OCI-LY7 (cell line): ENCODE measurements at regions not wholly inside any gene's neighbourhood (a gene's known extent, or its start where the extent isn't known, plus 50 kb on each side); places are given as distances from the start of the nearest gene placed in this dataset.

ENCODE experiments used
- EZH2phosphoT487 ChIP-seq: fragments of 200-600 bp; sonication (generic); IDR thresholded peaks from 2 replicates; pipeline ENCODE4 v1.6.1; 2018; ENCODE audit warnings: low read depth, borderline replicate concordance, mild to moderate bottlenecking, mixed run types, antibody characterized with exemption, low read length, moderate library complexity, mixed read lengths
- TF ChIP-seq, protein P1 (sequence below): fragments of 200-600 bp; sonication (generic); conservative IDR thresholded peaks from 2 replicates; pipeline ENCODE4 v1.5.1; 2014; ENCODE audit warnings: mild to moderate bottlenecking, antibody characterized with exemption, low read length, moderate library complexity, mixed read lengths

DNA sequence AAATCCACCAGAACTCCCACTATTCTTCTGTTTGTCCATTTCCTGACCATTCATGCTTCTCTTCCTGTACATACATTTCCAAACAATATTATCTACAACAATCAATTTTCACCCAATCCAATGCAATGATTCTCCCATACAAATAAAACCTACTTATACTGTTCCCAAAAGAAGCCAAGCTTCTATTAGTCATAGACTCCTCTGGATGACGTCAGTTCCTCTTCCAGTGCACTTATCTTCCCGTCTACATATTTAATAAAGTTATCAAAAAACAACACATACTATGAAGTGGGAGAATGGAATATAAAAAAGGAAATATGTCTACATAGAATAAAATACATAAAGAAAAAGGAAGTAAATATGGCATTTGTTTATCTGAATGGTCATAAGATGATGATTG lies 165.4 kb downstream of the FOXG1 start:
- TF ChIP-seq, protein P1, sequence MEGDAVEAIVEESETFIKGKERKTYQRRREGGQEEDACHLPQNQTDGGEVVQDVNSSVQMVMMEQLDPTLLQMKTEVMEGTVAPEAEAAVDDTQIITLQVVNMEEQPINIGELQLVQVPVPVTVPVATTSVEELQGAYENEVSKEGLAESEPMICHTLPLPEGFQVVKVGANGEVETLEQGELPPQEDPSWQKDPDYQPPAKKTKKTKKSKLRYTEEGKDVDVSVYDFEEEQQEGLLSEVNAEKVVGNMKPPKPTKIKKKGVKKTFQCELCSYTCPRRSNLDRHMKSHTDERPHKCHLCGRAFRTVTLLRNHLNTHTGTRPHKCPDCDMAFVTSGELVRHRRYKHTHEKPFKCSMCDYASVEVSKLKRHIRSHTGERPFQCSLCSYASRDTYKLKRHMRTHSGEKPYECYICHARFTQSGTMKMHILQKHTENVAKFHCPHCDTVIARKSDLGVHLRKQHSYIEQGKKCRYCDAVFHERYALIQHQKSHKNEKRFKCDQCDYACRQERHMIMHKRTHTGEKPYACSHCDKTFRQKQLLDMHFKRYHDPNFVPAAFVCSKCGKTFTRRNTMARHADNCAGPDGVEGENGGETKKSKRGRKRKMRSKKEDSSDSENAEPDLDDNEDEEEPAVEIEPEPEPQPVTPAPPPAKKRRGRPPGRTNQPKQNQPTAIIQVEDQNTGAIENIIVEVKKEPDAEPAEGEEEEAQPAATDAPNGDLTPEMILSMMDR: no peak
- no peak for TF ChIP-seq EZH2phosphoT487
